ENCODE measurements at regions not wholly inside any gene's neighbourhood (a gene's known extent, or its start where the extent isn't known, plus 50 kb on each side); places are given as distances from the start of the nearest gene placed in this dataset.

- ATAC-seq (ENCODE audit: low read depth) = no peak
- DNase-seq = peak; percentile 33
- Histone ChIP-seq H2AFZ (ENCODE audit: insufficient read depth, low read depth, low read length, poor library complexity, severe bottlenecking) (no peak overlapping the region), H3K27ac (ENCODE audit: low read length in 2 of 2) (no peak overlapping the region), H3K4me1 (ENCODE audit: control insufficient read depth in 2 of 2, insufficient read depth in 2 of 2, low read length in 2 of 2) (no peaks in the 10 kb centered on the region), H3K9me3 (ENCODE audit: control extremely low read depth in 1 of 3, control insufficient read depth in 2 of 3, insufficient read depth in 1 of 3, low read length in 2 of 3) (no peaks in the 10 kb centered on the region), H3K36me3 (replicated peaks in 1 of 2; ENCODE audit: control extremely low read depth in 1 of 2, control insufficient read depth in 1 of 2, extremely low read depth in 1 of 2, insufficient read depth in 2 of 2, low read length in 1 of 2) (no peaks in the 10 kb centered on the region), H3K27me3 (replicated peaks in 1 of 4; ENCODE audit: control extremely low read depth in 1 of 4, control insufficient read depth in 3 of 4, insufficient read depth in 4 of 4, low read length in 3 of 4) (no peaks in the 10 kb centered on the region), H3K4me3 (ENCODE audit: control extremely low read depth in 1 of 5, extremely low read depth in 1 of 5, insufficient read depth in 1 of 5, low read depth in 2 of 5, low read length in 4 of 5) (no peak overlapping the region), H3K4me2 (replicated peaks; ENCODE audit: low read depth, low read length, poor library complexity, severe bottlenecking) (no peak overlapping the region), H4K20me1 (ENCODE audit: control insufficient read depth, insufficient read depth, low read length, poor library complexity, severe bottlenecking) (no peaks in the 10 kb centered on the region), H3K9ac (ENCODE audit: low read length) (no peak overlapping the region), H3K79me2 (ENCODE audit: control insufficient read depth, insufficient read depth, low read length) (no peaks in the 10 kb centered on the region)
- ChIA-PET POLR2A (no interaction called here), CTCF (interaction anchor here (0.6 to 3.5 kb wide), 6 partner anchors 17 to 1813 kb away, joined by 3 to 35 read pairs (median 6); no protein-coding TSS in a partner anchor)
- no CpG with 5 or more reads among the region's 4 CpGs for WGBS (ENCODE audit: insufficient coverage)
- Mint-ChIP-seq H3K9me3 (ENCODE audit: insufficient read depth) (no peaks in the 10 kb centered on the region), H3K4me1 (no peaks in the 10 kb centered on the region), H3K27ac (no peak overlapping the region), H3K27me3 (no peaks in the 10 kb centered on the region), H3K4me3 (no peak overlapping the region)
- TF ChIP-seq, protein P1, sequence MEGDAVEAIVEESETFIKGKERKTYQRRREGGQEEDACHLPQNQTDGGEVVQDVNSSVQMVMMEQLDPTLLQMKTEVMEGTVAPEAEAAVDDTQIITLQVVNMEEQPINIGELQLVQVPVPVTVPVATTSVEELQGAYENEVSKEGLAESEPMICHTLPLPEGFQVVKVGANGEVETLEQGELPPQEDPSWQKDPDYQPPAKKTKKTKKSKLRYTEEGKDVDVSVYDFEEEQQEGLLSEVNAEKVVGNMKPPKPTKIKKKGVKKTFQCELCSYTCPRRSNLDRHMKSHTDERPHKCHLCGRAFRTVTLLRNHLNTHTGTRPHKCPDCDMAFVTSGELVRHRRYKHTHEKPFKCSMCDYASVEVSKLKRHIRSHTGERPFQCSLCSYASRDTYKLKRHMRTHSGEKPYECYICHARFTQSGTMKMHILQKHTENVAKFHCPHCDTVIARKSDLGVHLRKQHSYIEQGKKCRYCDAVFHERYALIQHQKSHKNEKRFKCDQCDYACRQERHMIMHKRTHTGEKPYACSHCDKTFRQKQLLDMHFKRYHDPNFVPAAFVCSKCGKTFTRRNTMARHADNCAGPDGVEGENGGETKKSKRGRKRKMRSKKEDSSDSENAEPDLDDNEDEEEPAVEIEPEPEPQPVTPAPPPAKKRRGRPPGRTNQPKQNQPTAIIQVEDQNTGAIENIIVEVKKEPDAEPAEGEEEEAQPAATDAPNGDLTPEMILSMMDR (IDR thresholded peaks at IDR 0.05) = peak; percentile 74
- TF ChIP-seq EZH2 (IDR thresholded peaks at IDR 0.05; ENCODE audit: borderline replicate concordance, insufficient read depth, low read depth, low read length, poor library complexity, severe bottlenecking) = no peak
- intact Hi-C loops (cut with micrococcal nuclease) = no loop called here
Measured at GRCh38 chr18:43571078-43571689, 293.9 kb upstream of the SYT4 start.

DNA sequence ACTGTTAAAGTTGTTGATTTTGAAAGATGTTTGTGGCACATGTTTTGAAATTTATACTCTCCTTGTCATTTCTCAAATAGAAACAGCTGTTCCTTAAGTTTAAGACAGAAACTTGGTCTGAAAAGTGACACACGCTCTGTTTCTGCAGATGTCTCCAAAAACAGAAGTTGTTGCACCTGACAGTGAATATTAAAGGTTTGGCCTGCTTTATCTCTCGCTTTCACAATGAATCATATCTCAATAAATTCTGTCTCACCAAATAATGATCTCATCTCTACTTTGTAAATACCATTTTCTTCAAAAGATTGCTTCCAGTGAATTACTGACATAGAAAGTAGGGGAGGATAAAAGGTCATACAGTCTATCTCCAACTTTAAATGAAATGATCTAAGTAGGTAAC is 294.9 kb upstream of the SYT4 start:
- H3K27ac Mint-ChIP-seq = no peak overlapping the region
- Histone ChIP-seq H3K9me3 (ENCODE audit: control extremely low read depth in 1 of 3, control insufficient read depth in 2 of 3, insufficient read depth in 1 of 3, low read length in 2 of 3) (no peaks in the 10 kb centered on the region), H4K20me1 (ENCODE audit: control insufficient read depth, insufficient read depth, low read length, poor library complexity, severe bottlenecking) (no peaks in the 10 kb centered on the region), H3K79me2 (ENCODE audit: control insufficient read depth, insufficient read depth, low read length) (no peaks in the 10 kb centered on the region), H2AFZ (ENCODE audit: insufficient read depth, low read depth, low read length, poor library complexity, severe bottlenecking) (no peak overlapping the region), H3K27ac (ENCODE audit: low read length in 2 of 2) (no peak overlapping the region), H3K9ac (ENCODE audit: low read length) (no peak overlapping the region), H3K4me1 (ENCODE audit: control insufficient read depth in 2 of 2, insufficient read depth in 2 of 2, low read length in 2 of 2) (no peaks in the 10 kb centered on the region), H3K4me3 (ENCODE audit: control extremely low read depth in 1 of 5, extremely low read depth in 1 of 5, insufficient read depth in 1 of 5, low read depth in 2 of 5, low read length in 4 of 5) (no peak overlapping the region), H3K27me3 (replicated peaks in 1 of 4; ENCODE audit: control extremely low read depth in 1 of 4, control insufficient read depth in 3 of 4, insufficient read depth in 4 of 4, low read length in 3 of 4) (no peaks in the 10 kb centered on the region), H3K36me3 (replicated peaks in 1 of 2; ENCODE audit: control extremely low read depth in 1 of 2, control insufficient read depth in 1 of 2, extremely low read depth in 1 of 2, insufficient read depth in 2 of 2, low read length in 1 of 2) (no peaks in the 10 kb centered on the region), H3K4me2 (replicated peaks; ENCODE audit: low read depth, low read length, poor library complexity, severe bottlenecking) (no peak overlapping the region)
- POLR2A ChIA-PET = no interaction called here
- intact Hi-C loops (cut with micrococcal nuclease) = no loop called here
- no peaks in the 10 kb centered on the region for H3K4me1 Mint-ChIP-seq
- H3K4me3 Mint-ChIP-seq = no peak overlapping the region
- WGBS (ENCODE audit: insufficient coverage) = no CpG with 5 or more reads among the region's 2 CpGs
- TF ChIP-seq, protein P1 (IDR thresholded peaks at IDR 0.05) = no peak
- TF ChIP-seq EZH2 (IDR thresholded peaks at IDR 0.05; ENCODE audit: borderline replicate concordance, insufficient read depth, low read depth, low read length, poor library complexity, severe bottlenecking) = no peak
- no peak for DNase-seq
- no peak for ATAC-seq (ENCODE audit: low read depth)
- H3K27me3 Mint-ChIP-seq = no peaks in the 10 kb centered on the region
- CTCF ChIA-PET = interaction anchor here (0.7 to 3.5 kb wide), 5 partner anchors 10 to 1812 kb away, joined by 3 to 35 read pairs (median 8); no protein-coding TSS in a partner anchor
- no peaks in the 10 kb centered on the region for H3K9me3 Mint-ChIP-seq (ENCODE audit: insufficient read depth)

Data from B cell (primary cell).